HepG2 (cell line): ENCODE measurements at regions not wholly inside any gene's neighbourhood (a gene's known extent, or its start where the extent isn't known, plus 50 kb on each side); places are given as distances from the start of the nearest gene placed in this dataset.

Source experiments
- ATAC-seq: fragments of 200-7000 bp; cut with Tn5 transposase; 3 replicates; pipeline ENCODE4 v1.9.1; 2020; ENCODE audit warnings: mild to moderate bottlenecking, moderate library complexity
- BruUV-seq: library from RNA; stranded (reverse); fragments of 400-500 nt; replicated peaks from 2 replicates; lab custom pipeline; 2021; lab: Mats Ljungman, UMichigan
- CTCF ChIA-PET: fragments of 300-600 bp; formaldehyde crosslinking; extraction: SDS; loops from one replicate; lab custom pipeline; 2021; ENCODE audit warnings: low total read pairs, inconsistent platforms, low intra/inter-chr PET ratio; lab: Yijun Ruan, JAX
- POLR2A ChIA-PET: fragments of 350-600 bp; sonication (Branson Sonifier 250); formaldehyde crosslinking; loops from one replicate; lab custom pipeline; 2020; ENCODE audit warnings: antibody characterized with exemption, inconsistent platforms; lab: Yijun Ruan, JAX
- DNase-seq: peaks from one replicate; pipeline ENCODE4 v3.0.0-alpha.2; 2015; ENCODE audit warnings: low spot score
- FAIRE-seq: peaks from 3 replicates; lab custom pipeline; 2011; peaks lifted over from hg19 to GRCh38; lab: Jason Lieb, UNC
- H2AFZ ChIP-seq: one replicate; pipeline ENCODE4 v1.6.1; 2011; ENCODE audit warnings: low read length, inconsistent platforms
- H3K27ac ChIP-seq: fragments of 300-600 bp; 3 replicates; pipeline ENCODE4 v1.8.0; 2011; ENCODE audit warnings: mixed run types, mild to moderate bottlenecking, mixed read lengths, low read length, inconsistent platforms; ENCODE audit not compliant: insufficient read depth; ENCODE audit errors: extremely low read length
- H3K27me3 ChIP-seq, 2 experiments: fragments of 200-600 bp in 1 of 2; 2 replicates in 1 of 2; 3 replicates in 1 of 2; pipeline versions ENCODE4 v1.6.0 to v1.8.0; 2011; ENCODE audit warnings: low read length in 2 of 2, mild to moderate bottlenecking in 2 of 2, moderate library complexity in 2 of 2, inconsistent platforms in 1 of 2; ENCODE audit not compliant: insufficient read depth in 2 of 2, control insufficient read depth in 1 of 2
- H3K36me3 ChIP-seq, 2 experiments: fragments of 200-600 bp in 1 of 2; replicated peaks in 1 of 2; 2 replicates in 1 of 2; 3 replicates in 1 of 2; pipeline versions ENCODE4 v1.5.1 to v1.8.0; 2011; ENCODE audit warnings: low read length in 2 of 2, inconsistent platforms in 1 of 2; ENCODE audit not compliant: insufficient read depth in 2 of 2, control insufficient read depth in 1 of 2
- H3K4me1 ChIP-seq: 2 replicates; pipeline ENCODE4 v1.5.1; 2012; ENCODE audit warnings: low read length, inconsistent platforms; ENCODE audit not compliant: insufficient read depth
- H3K4me2 ChIP-seq: 2 replicates; pipeline ENCODE4 v1.6.0; 2011; ENCODE audit warnings: low read depth, low read length, inconsistent platforms
- H3K4me3 ChIP-seq, 3 experiments: fragments of 200-600 bp in 1 of 3; sonication (generic), shearing (Covaris generic) in 1 of 3; replicated peaks in 1 of 3; 2 replicates each; pipeline ENCODE4 v1.5.1; 2011 to 2016; ENCODE audit warnings: low read length in 3 of 3, inconsistent platforms in 2 of 3, low read depth in 2 of 3, mild to moderate bottlenecking in 2 of 3, control low read depth in 1 of 3, mixed read lengths in 1 of 3; ENCODE audit not compliant: insufficient read depth in 1 of 3
- H3K79me2 ChIP-seq: one replicate; pipeline ENCODE4 v1.6.1; 2011; ENCODE audit warnings: low read length, inconsistent platforms; ENCODE audit not compliant: insufficient read depth
- H3K9ac ChIP-seq: 2 replicates; pipeline ENCODE4 v1.6.0; 2011; ENCODE audit warnings: mild to moderate bottlenecking, low read depth, low read length, inconsistent platforms; ENCODE audit not compliant: insufficient read depth
- H3K9me3 ChIP-seq: 2 replicates; pipeline ENCODE4 v1.5.1; 2012; ENCODE audit warnings: mild to moderate bottlenecking, low read length
- H4K20me1 ChIP-seq: 2 replicates; pipeline ENCODE4 v1.6.0; 2011; ENCODE audit warnings: inconsistent platforms, mild to moderate bottlenecking, low read length, moderate library complexity; ENCODE audit not compliant: insufficient read depth
- ASH2L ChIP-seq: fragments of 300-600, 200-600 bp; sonication (generic); IDR thresholded peaks from 2 replicates; pipeline ENCODE4 v1.7.0; 2017; ENCODE audit warnings: low read depth, mild to moderate bottlenecking, moderate library complexity, mixed read lengths, low read length; ENCODE audit not compliant: insufficient read length
- CEBPB ChIP-seq: IDR thresholded peaks from 2 replicates; pipeline ENCODE4 v1.6.1; 2011; ENCODE audit warnings: low read depth, low read length, improper control_type of control experiment, borderline replicate concordance
- KDM1A ChIP-seq: IDR thresholded peaks from 2 replicates; pipeline ENCODE4 v1.6.1; 2016; ENCODE audit warnings: missing compliant biosample characterization
- KLF11 ChIP-seq: IDR thresholded peaks from 2 replicates; pipeline ENCODE4 v1.6.1; 2016; ENCODE audit warnings: missing compliant biosample characterization
- RFX5 ChIP-seq: IDR thresholded peaks from 2 replicates; pipeline ENCODE4 v1.6.1; 2011; ENCODE audit warnings: low read depth, low read length, improper control_type of control experiment
- WGBS: methylation state at CpG from one replicate; pipeline ENCODE4 v1.1.6; 2017; ENCODE audit warnings: low lambda C conversion rate; 5-methylcytosine and 5-hydroxymethylcytosine counted together
- in situ Hi-C: cut with HindIII; loops from 2 replicates; pipeline ENCODE4 v1.10.0; 2017; ENCODE audit warnings: low pct_unique_long_range_greater_than_20kb; ENCODE audit not compliant: extremely low pct_ligation_motif_present
- intact Hi-C: fragments of 100-400 bp; cut with micrococcal nuclease; formaldehyde crosslinking; loops from one replicate; pipeline ENCODE4 v1.10.0; 2022; ENCODE audit not compliant: unreplicated experiment
- TF ChIP-seq, protein P1 (sequence below): sonication (generic); formaldehyde crosslinking; IDR thresholded peaks from 2 replicates; pipeline ENCODE4 v1.4.0; 2020; ENCODE audit warnings: mild to moderate bottlenecking, missing genetic modification reagents, borderline replicate concordance

DNA sequence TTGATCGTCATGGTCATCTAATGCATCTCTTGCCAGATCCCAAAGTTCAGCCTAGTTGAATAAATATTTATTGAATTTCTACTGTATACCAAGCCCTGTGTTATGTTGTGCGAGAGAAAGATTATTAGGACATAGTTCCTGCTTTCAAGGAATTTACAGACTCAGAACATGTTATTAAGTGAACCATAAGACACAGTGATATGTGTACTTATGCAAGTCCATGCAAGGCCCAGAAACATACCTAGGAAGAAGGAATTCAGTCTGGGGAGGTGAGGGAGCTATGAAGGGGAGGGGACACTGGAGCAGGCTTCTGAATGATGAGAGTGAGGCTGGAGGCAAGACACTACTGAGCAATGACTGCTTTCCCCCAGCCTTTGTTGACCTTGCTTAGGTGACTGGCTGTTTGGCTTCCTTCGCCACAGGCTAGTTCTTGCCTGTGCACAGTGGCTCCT is 81.4 kb downstream of the ACAA2 start (continued):
- TF ChIP-seq, protein P1, sequence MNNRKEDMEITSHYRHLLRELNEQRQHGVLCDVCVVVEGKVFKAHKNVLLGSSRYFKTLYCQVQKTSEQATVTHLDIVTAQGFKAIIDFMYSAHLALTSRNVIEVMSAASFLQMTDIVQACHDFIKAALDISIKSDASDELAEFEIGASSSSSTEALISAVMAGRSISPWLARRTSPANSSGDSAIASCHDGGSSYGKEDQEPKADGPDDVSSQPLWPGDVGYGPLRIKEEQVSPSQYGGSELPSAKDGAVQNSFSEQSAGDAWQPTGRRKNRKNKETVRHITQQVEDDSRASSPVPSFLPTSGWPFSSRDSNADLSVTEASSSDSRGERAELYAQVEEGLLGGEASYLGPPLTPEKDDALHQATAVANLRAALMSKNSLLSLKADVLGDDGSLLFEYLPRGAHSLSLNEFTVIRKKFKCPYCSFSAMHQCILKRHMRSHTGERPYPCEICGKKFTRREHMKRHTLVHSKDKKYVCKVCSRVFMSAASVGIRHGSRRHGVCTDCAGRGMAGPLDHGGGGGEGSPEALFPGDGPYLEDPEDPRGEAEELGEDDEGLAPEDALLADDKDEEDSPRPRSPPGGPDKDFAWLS (CRISPR knock-in tag): no peak
- TF ChIP-seq KDM1A (CRISPR knock-in tag): no peak

DNA sequence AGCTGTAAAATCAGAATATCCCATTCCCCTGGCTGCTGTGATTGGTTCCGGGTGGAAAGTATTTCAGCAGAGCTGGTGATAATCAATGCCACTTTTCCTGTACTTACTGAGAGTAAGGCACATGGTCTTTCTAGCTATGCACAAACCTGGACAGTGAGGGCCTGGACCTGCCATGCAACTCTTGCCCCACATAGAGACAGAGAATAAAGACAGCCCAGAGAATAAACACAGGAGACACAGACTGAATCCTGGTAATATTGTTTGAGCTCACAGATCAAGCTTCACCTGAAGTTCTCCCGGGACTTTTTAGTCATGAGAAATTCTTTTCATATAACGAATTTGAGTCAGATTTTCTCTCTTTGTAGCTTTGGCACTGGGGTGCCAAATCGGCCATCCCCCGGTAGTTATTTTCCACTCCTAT is 81.9 kb downstream of the ACAA2 start:
- H3K9me3 ChIP-seq: no peaks in the 10 kb centered on the region
- H3K27me3 ChIP-seq: 0 out of 5 replicates have a peak, but pooled peaks cover 0 to under 1% of the 10 kb centered on the region in 2 experiments
- peak overlapping the region; percentile 40 for H3K27ac ChIP-seq
- no peak overlapping the region for H3K9ac ChIP-seq
- no peak for FAIRE-seq
- H3K4me1 ChIP-seq: peaks cover 41% of the 10 kb centered on the region
- TF ChIP-seq RFX5: 0 out of 2 replicates have a peak, but pooled peaks have one; percentile 13
- TF ChIP-seq KLF11 (CRISPR knock-in tag): no peak
- TF ChIP-seq CEBPB: peak; percentile 38; the same call in 1 of the 2 replicates
- peak; percentile 52 for TF ChIP-seq ASH2L
- TF ChIP-seq, all 625 proteins: peak for 3
- Histone ChIP-seq H2AFZ (no peak overlapping the region), H3K4me2 (peak overlapping the region; percentile 50), H3K36me3 (no peaks in the 10 kb centered on the region), H3K4me3 (no peak overlapping the region; a peak in 1 of 6 replicates), H3K79me2 (no peaks in the 10 kb centered on the region), H4K20me1 (no peaks in the 10 kb centered on the region)
- ATAC-seq (peak; percentile 86), DNase-seq (peak; percentile 45)
- no TSS peak for BruUV-seq
- intact Hi-C loops (loop anchor here (2.0 to 10.0 kb wide), 2 partner anchors 171 to 217 kb away; no protein-coding TSS in a partner anchor), in situ Hi-C loops (no loop called here)
- 0% methylated on average over 5 of the region's 5 CpGs for WGBS
- POLR2A ChIA-PET: interaction anchor here (0.9 kb wide), 1 partner anchor 82 kb away, joined by 3 read pairs; the partner anchor contains the start of gene ACAA2
- CTCF ChIA-PET: no interaction called here
